Stimulated activated CD8-positive, alpha-beta memory T cell treated with anti-CD3 and anti-CD28 coated beads, Interleukin-15, amount 100 ng/mL, for 48 hours (primary cell): ENCODE measurements at regions not wholly inside any gene's neighbourhood (a gene's known extent, or its start where the extent isn't known, plus 50 kb on each side); places are given as distances from the start of the nearest gene placed in this dataset.
A peak's percentile ranks its signal among the peaks of the same experiment; 100 is the strongest.
"Not testable (repeated sequence)": the region's sequence is repeated elsewhere in the genome, so short reads cannot be mapped to it uniquely, and the experiment has no call there.

ENCODE experiments used
- DNase-seq, 2 donors: peaks; one replicate each; pipeline ENCODE4 v3.0.0-alpha.2; 2020; ENCODE audit warnings: low read depth in 2 of 2

DNA sequence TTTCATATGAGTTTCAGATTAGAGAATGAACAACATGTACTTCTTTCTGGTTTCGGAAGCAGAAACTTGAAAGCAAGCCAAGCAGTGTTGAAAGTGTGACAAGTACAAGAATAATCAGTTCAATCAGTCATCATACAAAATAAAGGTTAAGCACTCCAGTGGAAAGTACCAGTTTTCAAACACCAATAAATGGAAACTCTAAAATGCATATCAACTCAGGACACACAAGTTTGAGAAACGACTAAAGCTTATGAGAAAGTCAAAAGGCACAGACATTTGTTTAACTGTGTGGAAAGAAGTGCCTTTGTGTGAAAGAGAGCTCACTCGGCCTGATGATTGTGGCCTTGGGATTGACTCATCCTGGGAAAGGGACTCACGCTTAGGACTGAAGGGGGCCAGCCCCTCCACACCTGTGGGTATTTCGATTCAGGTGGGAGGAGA is 60.6 kb upstream of the AKR1C1 start:
- peak in 1 of 2 donors; percentile 26 for DNase-seq

DNA sequence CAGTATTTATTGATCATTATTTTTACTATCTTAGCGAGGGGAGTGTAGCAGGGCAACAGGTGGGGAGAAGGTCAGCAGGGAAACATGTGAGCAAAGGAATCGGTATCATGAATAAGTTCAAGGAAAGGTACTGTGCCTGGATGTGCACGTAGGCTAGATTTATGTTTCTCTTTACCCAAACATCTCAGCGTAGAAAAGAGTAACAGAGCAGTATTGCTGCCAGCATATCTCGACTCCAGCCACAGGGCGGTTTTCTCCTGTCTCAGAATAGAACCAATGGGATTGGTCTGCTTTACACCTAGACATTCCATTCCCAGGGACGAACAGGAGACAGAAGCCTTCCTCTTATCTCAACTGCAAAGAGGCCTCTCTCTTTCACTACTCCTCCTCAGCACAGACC is 60.1 kb upstream of the AKR1C1 start:
- not testable (repeated sequence) for DNase-seq

DNA sequence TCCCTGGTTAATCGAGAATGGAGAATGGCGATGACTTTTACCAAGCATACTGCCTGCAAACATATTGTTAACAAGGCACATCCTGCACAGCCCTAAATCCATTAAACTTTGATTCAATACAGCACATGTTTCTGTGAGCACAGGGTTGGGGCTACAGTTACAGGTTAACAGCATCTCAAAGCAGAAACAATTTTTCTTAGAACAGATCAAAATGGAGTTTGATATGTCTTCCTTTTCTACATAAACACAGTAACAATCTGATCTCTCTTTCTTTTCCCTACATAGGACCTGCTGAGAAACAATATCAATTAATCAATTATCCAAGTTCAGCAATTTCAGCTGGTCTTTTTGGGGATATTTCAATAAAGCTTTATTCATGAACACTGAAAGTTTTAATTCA is 59.5 kb upstream of the AKR1C1 start:
- DNase-seq = not testable (repeated sequence)

DNA sequence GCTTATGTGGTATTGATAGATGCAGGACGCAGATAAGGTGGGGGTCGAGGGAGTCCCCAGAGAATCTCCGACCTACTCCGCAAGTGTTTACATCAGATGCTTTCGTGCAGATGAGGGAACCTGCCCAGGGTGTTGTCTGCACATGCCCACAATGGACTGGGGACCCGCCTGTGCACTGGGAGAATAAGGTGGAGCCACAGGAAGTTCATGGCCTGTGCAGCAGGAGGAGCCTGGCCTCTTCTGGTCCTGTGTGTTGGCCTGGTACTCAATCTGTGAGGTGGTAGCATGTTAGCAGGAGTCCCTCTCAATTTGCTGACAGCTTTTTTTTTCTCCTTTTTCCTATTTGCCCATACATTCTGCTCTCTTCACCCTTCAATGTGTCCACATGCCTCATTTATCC is 54.1 kb upstream of the AKR1C1 start:
- peak in 1 of 2 donors; percentile 1 for DNase-seq
